ENCODE measurements at regions not wholly inside any gene's neighbourhood (a gene's known extent, or its start where the extent isn't known, plus 50 kb on each side); places are given as distances from the start of the nearest gene placed in this dataset.
A peak's percentile ranks its signal among the peaks of the same experiment; 100 is the strongest.

DNA sequence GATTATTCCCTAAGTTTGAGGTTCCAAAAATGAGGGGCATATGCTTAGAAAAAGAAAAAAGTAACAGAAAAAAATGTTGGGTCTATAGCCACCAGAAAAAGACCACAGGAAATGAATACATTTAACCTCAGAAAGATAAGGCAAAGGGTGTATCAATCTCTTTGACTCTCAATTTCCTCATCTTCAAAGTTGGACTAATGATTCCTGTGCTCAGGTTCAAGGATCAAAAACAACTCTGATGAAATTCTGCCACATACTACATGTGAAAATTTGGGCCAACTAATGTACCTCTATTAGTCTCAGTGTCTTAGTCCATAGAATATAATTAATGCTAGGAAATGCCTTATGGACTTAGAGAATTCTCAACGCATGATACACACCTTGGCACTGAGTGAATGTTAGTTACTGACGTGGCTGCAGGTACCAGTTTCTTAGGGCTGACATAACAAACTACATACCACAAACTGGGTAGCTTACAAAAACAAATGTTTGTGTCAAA, 257.7 kb downstream of the ANKRD50 start:
- H3K4me1 Mint-ChIP-seq (ENCODE audit: low read depth, unreplicated experiment): no peaks in the 10 kb centered on the region
- H3K4me2 ChIP-seq (ENCODE audit: low read length): no peak overlapping the region
- DNase-seq (ENCODE audit: low read depth): peak; percentile 42
- H2AFZ ChIP-seq (ENCODE audit: low read depth, low read length): no peak overlapping the region
- H3K4me3 Mint-ChIP-seq (ENCODE audit: unreplicated experiment): no peak overlapping the region
- H3K36me3 Mint-ChIP-seq (ENCODE audit: low read depth, unreplicated experiment): no peaks in the 10 kb centered on the region
- H3K27me3 Mint-ChIP-seq (ENCODE audit: low read depth, unreplicated experiment): no peaks in the 10 kb centered on the region
- TF ChIP-seq, protein P1, sequence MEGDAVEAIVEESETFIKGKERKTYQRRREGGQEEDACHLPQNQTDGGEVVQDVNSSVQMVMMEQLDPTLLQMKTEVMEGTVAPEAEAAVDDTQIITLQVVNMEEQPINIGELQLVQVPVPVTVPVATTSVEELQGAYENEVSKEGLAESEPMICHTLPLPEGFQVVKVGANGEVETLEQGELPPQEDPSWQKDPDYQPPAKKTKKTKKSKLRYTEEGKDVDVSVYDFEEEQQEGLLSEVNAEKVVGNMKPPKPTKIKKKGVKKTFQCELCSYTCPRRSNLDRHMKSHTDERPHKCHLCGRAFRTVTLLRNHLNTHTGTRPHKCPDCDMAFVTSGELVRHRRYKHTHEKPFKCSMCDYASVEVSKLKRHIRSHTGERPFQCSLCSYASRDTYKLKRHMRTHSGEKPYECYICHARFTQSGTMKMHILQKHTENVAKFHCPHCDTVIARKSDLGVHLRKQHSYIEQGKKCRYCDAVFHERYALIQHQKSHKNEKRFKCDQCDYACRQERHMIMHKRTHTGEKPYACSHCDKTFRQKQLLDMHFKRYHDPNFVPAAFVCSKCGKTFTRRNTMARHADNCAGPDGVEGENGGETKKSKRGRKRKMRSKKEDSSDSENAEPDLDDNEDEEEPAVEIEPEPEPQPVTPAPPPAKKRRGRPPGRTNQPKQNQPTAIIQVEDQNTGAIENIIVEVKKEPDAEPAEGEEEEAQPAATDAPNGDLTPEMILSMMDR (IDR thresholded peaks at IDR 0.05; ENCODE audit: insufficient read depth, low read depth, low read length): no peak
- TF ChIP-seq EZH2 (IDR thresholded peaks at IDR 0.05; ENCODE audit: insufficient read depth, low read length): no peak
- no peaks in the 10 kb centered on the region for H3K79me2 ChIP-seq (ENCODE audit: insufficient read depth, low read length)
- H3K27ac ChIP-seq (ENCODE audit: low read depth, low read length): no peak overlapping the region
- H3K4me3 ChIP-seq (ENCODE audit: insufficient read depth, low read depth, low read length): no peak overlapping the region
- no peak for FAIRE-seq
- no peaks in the 10 kb centered on the region for H3K4me1 ChIP-seq (ENCODE audit: insufficient read depth, low read length)
- H3K36me3 ChIP-seq (ENCODE audit: insufficient read depth, low read length): no peaks in the 10 kb centered on the region
- H3K27me3 ChIP-seq (ENCODE audit: insufficient read depth, low read length): no peaks in the 10 kb centered on the region
- no peaks in the 10 kb centered on the region for H3K9me3 ChIP-seq (ENCODE audit: insufficient read depth, low read depth, low read length)
- H3K27ac Mint-ChIP-seq (ENCODE audit: unreplicated experiment): no peak overlapping the region
- H3K9me3 Mint-ChIP-seq (ENCODE audit: unreplicated experiment): no peaks in the 10 kb centered on the region
- no peak overlapping the region for H3K9ac ChIP-seq (ENCODE audit: low read length)
- H4K20me1 ChIP-seq (ENCODE audit: insufficient read depth, low read length): no peaks in the 10 kb centered on the region

DNA sequence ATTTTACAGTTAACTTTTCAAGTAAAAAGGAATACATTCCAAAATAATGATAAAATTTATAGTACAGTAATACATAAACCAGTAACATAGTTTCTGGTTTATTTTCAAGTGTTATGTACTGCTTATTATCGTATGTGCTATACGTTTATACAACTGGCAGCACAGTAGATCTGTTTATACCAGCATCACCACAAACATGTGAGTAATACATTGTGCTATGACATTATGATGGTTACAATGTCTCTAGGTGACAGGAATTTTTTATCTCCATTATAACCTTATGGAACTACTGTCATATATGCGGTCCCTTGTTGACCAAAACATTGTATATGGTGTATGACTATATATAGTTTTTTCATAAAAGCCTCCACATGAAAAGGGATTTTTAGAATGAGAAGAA, 256.9 kb downstream of the ANKRD50 start:
- Histone ChIP-seq H3K36me3 (ENCODE audit: insufficient read depth, low read length) (no peaks in the 10 kb centered on the region), H3K27ac (ENCODE audit: low read depth, low read length) (no peak overlapping the region), H3K9ac (ENCODE audit: low read length) (no peak overlapping the region), H3K4me1 (ENCODE audit: insufficient read depth, low read length) (no peaks in the 10 kb centered on the region), H3K79me2 (ENCODE audit: insufficient read depth, low read length) (no peaks in the 10 kb centered on the region), H3K9me3 (ENCODE audit: insufficient read depth, low read depth, low read length) (no peaks in the 10 kb centered on the region), H3K4me3 (ENCODE audit: insufficient read depth, low read depth, low read length) (no peak overlapping the region), H4K20me1 (ENCODE audit: insufficient read depth, low read length) (no peaks in the 10 kb centered on the region), H3K27me3 (ENCODE audit: insufficient read depth, low read length) (no peaks in the 10 kb centered on the region), H3K4me2 (ENCODE audit: low read length) (no peak overlapping the region), H2AFZ (ENCODE audit: low read depth, low read length) (no peak overlapping the region)
- DNase-seq (ENCODE audit: low read depth) (no peak), FAIRE-seq (no peak)
- no peak overlapping the region for H3K4me3 Mint-ChIP-seq (ENCODE audit: unreplicated experiment)
- no peaks in the 10 kb centered on the region for H3K36me3 Mint-ChIP-seq (ENCODE audit: low read depth, unreplicated experiment)
- no peaks in the 10 kb centered on the region for H3K27me3 Mint-ChIP-seq (ENCODE audit: low read depth, unreplicated experiment)
- no peaks in the 10 kb centered on the region for H3K4me1 Mint-ChIP-seq (ENCODE audit: low read depth, unreplicated experiment)
- H3K27ac Mint-ChIP-seq (ENCODE audit: unreplicated experiment): no peak overlapping the region
- TF ChIP-seq, protein P1 (IDR thresholded peaks at IDR 0.05; ENCODE audit: insufficient read depth, low read depth, low read length): no peak
- no peak for TF ChIP-seq EZH2 (IDR thresholded peaks at IDR 0.05; ENCODE audit: insufficient read depth, low read length)
- no peaks in the 10 kb centered on the region for H3K9me3 Mint-ChIP-seq (ENCODE audit: unreplicated experiment)

DNA sequence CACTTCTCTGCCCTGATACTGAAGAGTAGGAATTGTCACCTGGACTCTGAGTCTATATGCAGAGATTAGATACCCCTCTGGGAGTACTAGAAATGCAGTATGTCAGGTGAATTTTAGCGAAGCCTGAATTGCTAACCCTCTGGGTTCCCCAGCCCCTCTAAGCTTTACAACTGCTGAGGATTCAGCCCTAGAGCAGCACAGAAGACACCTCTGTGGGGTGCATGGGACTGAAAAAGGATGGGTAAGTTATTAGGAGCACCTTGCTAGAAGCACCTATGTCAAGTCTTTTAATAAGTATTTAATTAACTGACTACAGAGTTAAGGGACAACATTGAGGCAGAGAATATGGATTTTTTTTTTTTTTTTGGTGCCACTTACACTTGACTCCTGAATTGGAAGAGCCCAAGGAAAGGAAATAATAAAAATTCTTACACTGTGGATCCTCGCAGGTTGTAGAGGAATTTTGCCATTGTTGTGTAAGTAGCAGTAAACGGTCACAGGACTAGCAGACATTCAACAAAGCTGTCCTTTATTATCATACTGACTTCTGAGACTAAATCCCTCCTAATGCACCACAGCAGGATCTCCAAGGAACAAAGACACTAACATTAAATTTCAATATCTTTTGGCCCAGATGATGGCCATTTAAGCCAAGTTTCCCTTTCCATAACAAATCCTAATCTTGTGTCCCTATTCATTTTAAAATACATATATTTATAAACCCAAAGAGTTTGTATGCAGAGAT, 253.2 kb downstream of the ANKRD50 start:
- Histone ChIP-seq H3K4me1 (ENCODE audit: insufficient read depth, low read length) (no peaks in the 10 kb centered on the region), H3K9ac (ENCODE audit: low read length) (no peak overlapping the region), H3K9me3 (ENCODE audit: insufficient read depth, low read depth, low read length) (peaks cover 3% of the 10 kb centered on the region), H3K27ac (ENCODE audit: low read depth, low read length) (no peak overlapping the region), H3K27me3 (ENCODE audit: insufficient read depth, low read length) (no peaks in the 10 kb centered on the region), H3K36me3 (ENCODE audit: insufficient read depth, low read length) (no peaks in the 10 kb centered on the region), H3K4me2 (ENCODE audit: low read length) (no peak overlapping the region), H3K4me3 (ENCODE audit: insufficient read depth, low read depth, low read length) (no peak overlapping the region), H2AFZ (ENCODE audit: low read depth, low read length) (peak overlapping the region; percentile 30), H3K79me2 (ENCODE audit: insufficient read depth, low read length) (no peaks in the 10 kb centered on the region), H4K20me1 (ENCODE audit: insufficient read depth, low read length) (no peaks in the 10 kb centered on the region)
- Mint-ChIP-seq H3K27me3 (ENCODE audit: low read depth, unreplicated experiment) (no peaks in the 10 kb centered on the region), H3K9me3 (ENCODE audit: unreplicated experiment) (peaks cover 14% of the 10 kb centered on the region), H3K4me3 (ENCODE audit: unreplicated experiment) (no peak overlapping the region), H3K4me1 (ENCODE audit: low read depth, unreplicated experiment) (no peaks in the 10 kb centered on the region), H3K27ac (ENCODE audit: unreplicated experiment) (no peak overlapping the region), H3K36me3 (ENCODE audit: low read depth, unreplicated experiment) (no peaks in the 10 kb centered on the region)
- FAIRE-seq: no peak
- no peak for TF ChIP-seq EZH2 (IDR thresholded peaks at IDR 0.05; ENCODE audit: insufficient read depth, low read length)
- TF ChIP-seq, protein P1 (IDR thresholded peaks at IDR 0.05; ENCODE audit: insufficient read depth, low read depth, low read length): no peak
- DNase-seq (ENCODE audit: low read depth): no peak
